ENCODE measurements at regions not wholly inside any gene's neighbourhood (a gene's known extent, or its start where the extent isn't known, plus 50 kb on each side); places are given as distances from the start of the nearest gene placed in this dataset.

GRCh38 chr2:34492561-34493455 lies 893.7 kb upstream of the FAM98A start:
- no peaks in the 10 kb centered on the region for H3K36me3 Mint-ChIP-seq (ENCODE audit: low read depth, unreplicated experiment)
- H3K4me1 Mint-ChIP-seq (ENCODE audit: unreplicated experiment) = no peaks in the 10 kb centered on the region
- no peaks in the 10 kb centered on the region for H3K9me3 Mint-ChIP-seq (ENCODE audit: unreplicated experiment)
- no peak for DNase-seq (ENCODE audit: low spot score)
- H3K27me3 Mint-ChIP-seq (ENCODE audit: unreplicated experiment) = peaks cover 1% of the 10 kb centered on the region
- TF ChIP-seq, protein P1, sequence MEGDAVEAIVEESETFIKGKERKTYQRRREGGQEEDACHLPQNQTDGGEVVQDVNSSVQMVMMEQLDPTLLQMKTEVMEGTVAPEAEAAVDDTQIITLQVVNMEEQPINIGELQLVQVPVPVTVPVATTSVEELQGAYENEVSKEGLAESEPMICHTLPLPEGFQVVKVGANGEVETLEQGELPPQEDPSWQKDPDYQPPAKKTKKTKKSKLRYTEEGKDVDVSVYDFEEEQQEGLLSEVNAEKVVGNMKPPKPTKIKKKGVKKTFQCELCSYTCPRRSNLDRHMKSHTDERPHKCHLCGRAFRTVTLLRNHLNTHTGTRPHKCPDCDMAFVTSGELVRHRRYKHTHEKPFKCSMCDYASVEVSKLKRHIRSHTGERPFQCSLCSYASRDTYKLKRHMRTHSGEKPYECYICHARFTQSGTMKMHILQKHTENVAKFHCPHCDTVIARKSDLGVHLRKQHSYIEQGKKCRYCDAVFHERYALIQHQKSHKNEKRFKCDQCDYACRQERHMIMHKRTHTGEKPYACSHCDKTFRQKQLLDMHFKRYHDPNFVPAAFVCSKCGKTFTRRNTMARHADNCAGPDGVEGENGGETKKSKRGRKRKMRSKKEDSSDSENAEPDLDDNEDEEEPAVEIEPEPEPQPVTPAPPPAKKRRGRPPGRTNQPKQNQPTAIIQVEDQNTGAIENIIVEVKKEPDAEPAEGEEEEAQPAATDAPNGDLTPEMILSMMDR (IDR thresholded peaks at IDR 0.05; ENCODE audit: unreplicated experiment) = no peak
- no peak overlapping the region for H3K4me3 Mint-ChIP-seq (ENCODE audit: unreplicated experiment)
- no peak overlapping the region for H3K27ac Mint-ChIP-seq (ENCODE audit: unreplicated experiment)

DNA sequence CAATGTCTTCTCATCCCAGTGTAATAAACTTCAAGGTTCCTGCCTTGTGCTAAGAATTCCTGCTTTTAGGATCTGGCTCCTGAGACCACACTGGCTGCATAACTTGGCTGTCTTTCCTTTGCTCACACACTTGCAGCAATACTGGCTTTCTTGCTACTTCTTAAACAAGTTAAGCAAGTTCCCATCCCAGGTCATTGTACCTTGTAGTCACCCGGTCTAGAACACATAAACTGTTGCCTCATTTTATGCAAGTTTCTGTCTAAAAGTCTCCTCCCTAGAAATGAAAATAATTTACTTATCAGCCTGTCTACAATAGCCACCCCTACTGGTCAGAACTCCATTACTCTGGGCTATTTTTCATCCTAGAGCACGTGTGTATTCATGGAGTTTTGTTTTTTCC lies 887.9 kb upstream of the FAM98A start:
- Mint-ChIP-seq H3K9me3 (ENCODE audit: unreplicated experiment) (no peaks in the 10 kb centered on the region), H3K27me3 (ENCODE audit: unreplicated experiment) (peaks cover 1% of the 10 kb centered on the region), H3K4me1 (ENCODE audit: unreplicated experiment) (no peaks in the 10 kb centered on the region), H3K27ac (ENCODE audit: unreplicated experiment) (no peak overlapping the region), H3K4me3 (ENCODE audit: unreplicated experiment) (no peak overlapping the region), H3K36me3 (ENCODE audit: low read depth, unreplicated experiment) (no peaks in the 10 kb centered on the region)
- no peak for DNase-seq (ENCODE audit: low spot score)
- TF ChIP-seq, protein P1 (IDR thresholded peaks at IDR 0.05; ENCODE audit: unreplicated experiment) = no peak

- H3K27me3 Mint-ChIP-seq (ENCODE audit: unreplicated experiment) = no peaks in the 10 kb centered on the region
Measured at GRCh38 chr2:34481542-34481941, 882.4 kb upstream of the FAM98A start.

DNA sequence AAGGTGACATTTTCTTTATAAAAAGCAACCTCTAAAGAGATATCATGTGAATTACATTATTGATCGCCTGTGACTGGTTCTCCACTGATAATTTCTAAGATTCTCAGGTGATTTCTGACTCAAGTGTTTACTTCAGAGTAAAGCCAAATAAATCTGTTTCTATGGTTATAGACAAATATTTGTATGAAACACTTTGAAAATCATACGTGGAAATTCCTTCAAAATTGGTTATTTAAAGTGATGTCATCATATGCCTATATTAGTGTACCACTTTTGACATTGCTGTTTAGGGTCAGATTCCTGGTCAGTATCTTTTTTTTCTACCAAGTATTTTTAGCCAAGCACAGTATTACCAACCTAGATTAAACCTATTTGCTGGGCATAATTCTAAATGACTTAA lies 881.3 kb upstream of the FAM98A start:
- Mint-ChIP-seq H3K4me1 (ENCODE audit: unreplicated experiment) (no peaks in the 10 kb centered on the region), H3K36me3 (ENCODE audit: low read depth, unreplicated experiment) (no peaks in the 10 kb centered on the region), H3K27me3 (ENCODE audit: unreplicated experiment) (no peaks in the 10 kb centered on the region), H3K9me3 (ENCODE audit: unreplicated experiment) (no peaks in the 10 kb centered on the region), H3K4me3 (ENCODE audit: unreplicated experiment) (no peak overlapping the region), H3K27ac (ENCODE audit: unreplicated experiment) (no peak overlapping the region)
- TF ChIP-seq, protein P1 (IDR thresholded peaks at IDR 0.05; ENCODE audit: unreplicated experiment) = no peak
- DNase-seq (ENCODE audit: low spot score) = no peak

More at GRCh38 chr2:34481542-34481941, 882.4 kb upstream of the FAM98A start:
- Mint-ChIP-seq H3K27ac (ENCODE audit: unreplicated experiment) (no peak overlapping the region), H3K4me3 (ENCODE audit: unreplicated experiment) (no peak overlapping the region), H3K9me3 (ENCODE audit: unreplicated experiment) (no peaks in the 10 kb centered on the region), H3K36me3 (ENCODE audit: low read depth, unreplicated experiment) (no peaks in the 10 kb centered on the region), H3K4me1 (ENCODE audit: unreplicated experiment) (no peaks in the 10 kb centered on the region)
- TF ChIP-seq, protein P1 (IDR thresholded peaks at IDR 0.05; ENCODE audit: unreplicated experiment) = no peak
- DNase-seq (ENCODE audit: low spot score) = no peak

DNA sequence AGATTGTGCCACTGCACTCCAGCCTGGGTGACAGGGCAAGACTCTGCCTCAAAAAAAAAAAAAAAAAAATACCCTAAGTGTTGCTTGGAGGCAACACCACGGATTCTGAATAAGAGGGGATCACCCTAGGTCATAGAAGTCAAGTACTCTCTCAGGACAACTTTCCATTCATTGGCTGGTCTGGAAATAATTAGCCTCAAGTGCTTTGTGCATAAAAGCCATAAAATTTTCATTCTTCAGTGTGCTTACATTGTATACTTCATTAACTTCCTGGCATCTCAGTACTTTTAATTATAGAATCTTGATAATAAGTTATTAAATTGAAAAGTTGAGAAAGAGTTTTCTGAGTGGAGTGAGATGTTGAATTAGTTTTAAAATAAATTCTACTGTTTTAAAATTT lies 876.1 kb upstream of the FAM98A start:
- TF ChIP-seq, protein P1 (IDR thresholded peaks at IDR 0.05; ENCODE audit: unreplicated experiment) = no peak
- Mint-ChIP-seq H3K36me3 (ENCODE audit: low read depth, unreplicated experiment) (no peaks in the 10 kb centered on the region), H3K4me3 (ENCODE audit: unreplicated experiment) (no peak overlapping the region), H3K4me1 (ENCODE audit: unreplicated experiment) (no peaks in the 10 kb centered on the region), H3K9me3 (ENCODE audit: unreplicated experiment) (no peaks in the 10 kb centered on the region), H3K27ac (ENCODE audit: unreplicated experiment) (no peak overlapping the region), H3K27me3 (ENCODE audit: unreplicated experiment) (no peaks in the 10 kb centered on the region)
- DNase-seq (ENCODE audit: low spot score) = no peak
